ENCODE measurements at regions not wholly inside any gene's neighbourhood (a gene's known extent, or its start where the extent isn't known, plus 50 kb on each side); places are given as distances from the start of the nearest gene placed in this dataset.

- ChIA-PET CTCF (no interaction called here), POLR2A (no interaction called here)
- TF ChIP-seq ELF4 (IDR thresholded peaks at IDR 0.05) (no peak), SUZ12 (IDR thresholded peaks at IDR 0.05) (no peak), LEF1 (IDR thresholded peaks at IDR 0.05; ENCODE audit: borderline replicate concordance) (no peak), TARDBP (IDR thresholded peaks at IDR 0.05) (no peak), SP1 (IDR thresholded peaks at IDR 0.05) (no peak), ZNF384 (IDR thresholded peaks at IDR 0.05) (no peak), L3MBTL2 (conservative IDR thresholded peaks at IDR 0.05) (no peak), FOXK2 (IDR thresholded peaks at IDR 0.05) (no peak)
- no peak for DNase-seq (ENCODE audit: extremely low spot score)
Observed at GRCh38 chr16:49928176-49929041, 72.5 kb upstream of the ZNF423 start.

- TF ChIP-seq LEF1 (IDR thresholded peaks at IDR 0.05; ENCODE audit: borderline replicate concordance) (no peak), ZNF384 (IDR thresholded peaks at IDR 0.05) (no peak), CTBP1 (IDR thresholded peaks at IDR 0.05; ENCODE audit: borderline replicate concordance) (no peak), ARNT (IDR thresholded peaks at IDR 0.05) (no peak), L3MBTL2 (conservative IDR thresholded peaks at IDR 0.05) (no peak), SP1 (IDR thresholded peaks at IDR 0.05) (no peak), PKNOX1 (IDR thresholded peaks at IDR 0.05) (no peak), FOXK2 (IDR thresholded peaks at IDR 0.05) (no peak), BHLHE40 (IDR thresholded peaks at IDR 0.05; ENCODE audit: borderline replicate concordance) (no peak), ELF4 (IDR thresholded peaks at IDR 0.05) (no peak), NFRKB (IDR thresholded peaks at IDR 0.05) (no peak), SUZ12 (IDR thresholded peaks at IDR 0.05) (no peak), TARDBP (IDR thresholded peaks at IDR 0.05) (no peak), HDGF (IDR thresholded peaks at IDR 0.05; ENCODE audit: borderline replicate concordance) (no peak), FOXA1 (IDR thresholded peaks at IDR 0.05) (no peak), FOXM1 (IDR thresholded peaks at IDR 0.05; ENCODE audit: borderline replicate concordance) (no peak)
- CTCF ChIA-PET, result no interaction called here
- POLR2A ChIA-PET, result no interaction called here
- no peak for DNase-seq (ENCODE audit: extremely low spot score)
Observed at GRCh38 chr16:49929626-49930025, 73.7 kb upstream of the ZNF423 start.

GRCh38 chr16:49930841-49931240 lies 74.9 kb upstream of the ZNF423 start:
- POLR2A ChIA-PET, result no interaction called here
- no peak for DNase-seq (ENCODE audit: extremely low spot score)
- CTCF ChIA-PET, result no interaction called here
- TF ChIP-seq SUZ12 (IDR thresholded peaks at IDR 0.05), result no peak
- TF ChIP-seq LEF1 (IDR thresholded peaks at IDR 0.05; ENCODE audit: borderline replicate concordance), result no peak
- no peak for TF ChIP-seq FOXA1 (IDR thresholded peaks at IDR 0.05)
- no peak for TF ChIP-seq HDGF (IDR thresholded peaks at IDR 0.05; ENCODE audit: borderline replicate concordance)
- TF ChIP-seq SP1 (IDR thresholded peaks at IDR 0.05), result no peak
- no peak for TF ChIP-seq ZNF384 (IDR thresholded peaks at IDR 0.05)
- TF ChIP-seq TARDBP (IDR thresholded peaks at IDR 0.05), result no peak
- no peak for TF ChIP-seq CTBP1 (IDR thresholded peaks at IDR 0.05; ENCODE audit: borderline replicate concordance)
- no peak for TF ChIP-seq L3MBTL2 (conservative IDR thresholded peaks at IDR 0.05)

- TF ChIP-seq FOXA1 (IDR thresholded peaks at IDR 0.05) (no peak), ELF4 (IDR thresholded peaks at IDR 0.05) (no peak), NFRKB (IDR thresholded peaks at IDR 0.05) (no peak), CTBP1 (IDR thresholded peaks at IDR 0.05; ENCODE audit: borderline replicate concordance) (no peak), SP1 (IDR thresholded peaks at IDR 0.05) (no peak), TARDBP (IDR thresholded peaks at IDR 0.05) (no peak), PKNOX1 (IDR thresholded peaks at IDR 0.05) (no peak), FOXK2 (IDR thresholded peaks at IDR 0.05) (no peak), L3MBTL2 (conservative IDR thresholded peaks at IDR 0.05) (no peak), ZNF384 (IDR thresholded peaks at IDR 0.05) (no peak), FOXM1 (IDR thresholded peaks at IDR 0.05; ENCODE audit: borderline replicate concordance) (no peak), LEF1 (IDR thresholded peaks at IDR 0.05; ENCODE audit: borderline replicate concordance) (no peak)
- DNase-seq (ENCODE audit: extremely low spot score), result no peak
- CTCF ChIA-PET, result interaction anchor here (0.9 kb wide), 1 partner anchor 27 kb away, joined by 3 read pairs; no protein-coding TSS in a partner anchor
- POLR2A ChIA-PET, result no interaction called here
Observed at GRCh38 chr16:49931266-49931665, 75.4 kb upstream of the ZNF423 start.

GRCh38 chr16:49931916-49932315 lies 76.0 kb upstream of the ZNF423 start:
- TF ChIP-seq ARNT (IDR thresholded peaks at IDR 0.05) (no peak), ZNF384 (IDR thresholded peaks at IDR 0.05) (no peak)
- no peak for DNase-seq (ENCODE audit: extremely low spot score)
- ChIA-PET POLR2A (no interaction called here), CTCF (interaction anchor here (0.9 kb wide), 1 partner anchor 26 kb away, joined by 3 read pairs; no protein-coding TSS in a partner anchor)

- DNase-seq (ENCODE audit: extremely low spot score), result no peak
- POLR2A ChIA-PET, result no interaction called here
- CTCF ChIA-PET, result interaction anchor here (1.1 kb wide), 1 partner anchor 26 kb away, joined by 4 read pairs; no protein-coding TSS in a partner anchor
- no peak for TF ChIP-seq CTBP1 (IDR thresholded peaks at IDR 0.05; ENCODE audit: borderline replicate concordance)
- no peak for TF ChIP-seq NFRKB (IDR thresholded peaks at IDR 0.05)
- TF ChIP-seq ARNT (IDR thresholded peaks at IDR 0.05), result no peak
- no peak for TF ChIP-seq SUZ12 (IDR thresholded peaks at IDR 0.05)
- no peak for TF ChIP-seq ZNF384 (IDR thresholded peaks at IDR 0.05)
- no peak for TF ChIP-seq TARDBP (IDR thresholded peaks at IDR 0.05)
- no peak for TF ChIP-seq BHLHE40 (IDR thresholded peaks at IDR 0.05; ENCODE audit: borderline replicate concordance)
- TF ChIP-seq FOXA1 (IDR thresholded peaks at IDR 0.05), result no peak
- TF ChIP-seq L3MBTL2 (conservative IDR thresholded peaks at IDR 0.05), result no peak
- no peak for TF ChIP-seq ELF4 (IDR thresholded peaks at IDR 0.05)
- no peak for TF ChIP-seq LEF1 (IDR thresholded peaks at IDR 0.05; ENCODE audit: borderline replicate concordance)
- TF ChIP-seq FOXM1 (IDR thresholded peaks at IDR 0.05; ENCODE audit: borderline replicate concordance), result no peak
- no peak for TF ChIP-seq FOXK2 (IDR thresholded peaks at IDR 0.05)
- no peak for TF ChIP-seq PKNOX1 (IDR thresholded peaks at IDR 0.05)
- no peak for TF ChIP-seq SP1 (IDR thresholded peaks at IDR 0.05)
- TF ChIP-seq HDGF (IDR thresholded peaks at IDR 0.05; ENCODE audit: borderline replicate concordance), result no peak
Observed at GRCh38 chr16:49932434-49932833, 76.5 kb upstream of the ZNF423 start.

All from HEK293T (cell line).